H9 (cell line): ENCODE measurements at regions not wholly inside any gene's neighbourhood (a gene's known extent, or its start where the extent isn't known, plus 50 kb on each side); places are given as distances from the start of the nearest gene placed in this dataset.

Experiments
- DNase-seq: peaks from one replicate; pipeline ENCODE4 v3.0.0-alpha.2; 2017
- H2AFZ ChIP-seq: one replicate; pipeline ENCODE4 v1.6.1; 2013; ENCODE audit warnings: mild to moderate bottlenecking, low read length, control low read depth, moderate library complexity
- H2AK5ac ChIP-seq: 2 replicates; pipeline ENCODE4 v1.6.1; 2013; ENCODE audit warnings: low read length, control low read depth, mixed read lengths; ENCODE audit not compliant: insufficient read length
- H2BK120ac ChIP-seq: one replicate; pipeline ENCODE4 v1.6.1; 2013; ENCODE audit warnings: low read depth, mild to moderate bottlenecking, low read length, control low read depth, inconsistent platforms; ENCODE audit not compliant: poor library complexity, severe bottlenecking
- H2BK12ac ChIP-seq: 2 replicates; pipeline ENCODE4 v1.6.1; 2013; ENCODE audit warnings: low read length, control low read depth, mixed read lengths, low read depth; ENCODE audit not compliant: insufficient read length
- H2BK15ac ChIP-seq: 2 replicates; pipeline ENCODE4 v1.6.1; 2013; ENCODE audit warnings: low read depth, low read length, control low read depth
- H2BK20ac ChIP-seq: one replicate; pipeline ENCODE4 v1.6.1; 2013; ENCODE audit warnings: low read depth, mild to moderate bottlenecking, low read length, control low read depth, inconsistent platforms; ENCODE audit not compliant: poor library complexity, severe bottlenecking
- H2BK5ac ChIP-seq: 2 replicates; pipeline ENCODE4 v1.6.1; 2013; ENCODE audit warnings: low read length, control low read depth, mixed read lengths; ENCODE audit not compliant: insufficient read length
- H3K14ac ChIP-seq: 2 replicates; pipeline ENCODE4 v1.6.1; 2013; ENCODE audit warnings: low read length, control low read depth; ENCODE audit not compliant: insufficient read depth
- H3K18ac ChIP-seq: 2 replicates; pipeline ENCODE4 v1.6.1; 2013; ENCODE audit warnings: low read depth, mild to moderate bottlenecking, mixed read lengths, low read length, control low read depth; ENCODE audit not compliant: insufficient read length
- H3K23ac ChIP-seq: 2 replicates; pipeline ENCODE4 v1.6.1; 2013; ENCODE audit warnings: low read length, control low read depth, mixed read lengths, low read depth; ENCODE audit not compliant: insufficient read length
- H3K23me2 ChIP-seq: 2 replicates; pipeline ENCODE4 v1.6.1; 2013; ENCODE audit warnings: low read depth, mild to moderate bottlenecking, mixed read lengths, low read length, control low read depth; ENCODE audit not compliant: insufficient read length, poor library complexity, severe bottlenecking
- H3K27ac ChIP-seq: 2 replicates; pipeline ENCODE4 v1.5.1; 2013; ENCODE audit warnings: low read length, control low read depth, mixed read lengths, low read depth; ENCODE audit not compliant: insufficient read length
- H3K27me3 ChIP-seq: 2 replicates; pipeline ENCODE4 v1.6.1; 2013; ENCODE audit warnings: low read length, control low read depth, inconsistent platforms; ENCODE audit not compliant: insufficient read depth
- H3K4ac ChIP-seq: 2 replicates; pipeline ENCODE4 v1.6.1; 2013; ENCODE audit warnings: low read depth, mild to moderate bottlenecking, control low read depth, inconsistent platforms, low read length, moderate library complexity
- H3K4me1 ChIP-seq: 2 replicates; pipeline ENCODE4 v1.6.1; 2013; ENCODE audit warnings: low read length, control low read depth, inconsistent platforms; ENCODE audit not compliant: insufficient read depth
- H3K4me2 ChIP-seq: 2 replicates; pipeline ENCODE4 v1.6.1; 2013; ENCODE audit warnings: low read length, control low read depth, mixed read lengths; ENCODE audit not compliant: insufficient read length, insufficient read depth
- H3K56ac ChIP-seq: 2 replicates; pipeline ENCODE4 v1.6.1; 2013; ENCODE audit warnings: low read depth, mild to moderate bottlenecking, mixed read lengths, low read length, control low read depth; ENCODE audit not compliant: insufficient read length
- H3K79me1 ChIP-seq: 2 replicates; pipeline ENCODE4 v1.6.1; 2013; ENCODE audit warnings: low read depth, mild to moderate bottlenecking, moderate library complexity, low read length, control low read depth, inconsistent platforms; ENCODE audit not compliant: insufficient read depth, poor library complexity, severe bottlenecking
- H3K79me2 ChIP-seq: 2 replicates; pipeline ENCODE4 v1.6.1; 2013; ENCODE audit warnings: low read length, control low read depth, inconsistent platforms; ENCODE audit not compliant: insufficient read depth
- H3K9ac ChIP-seq: 2 replicates; pipeline ENCODE4 v1.6.1; 2013; ENCODE audit warnings: low read length, control low read depth, mixed read lengths; ENCODE audit not compliant: insufficient read length; ENCODE audit errors: extremely low read depth
- H3K9me3 ChIP-seq: one replicate; pipeline ENCODE4 v1.6.1; 2013; ENCODE audit warnings: low read depth, low read length, inconsistent platforms; ENCODE audit not compliant: control insufficient read depth
- H3T11ph ChIP-seq: one replicate; pipeline ENCODE4 v1.6.1; 2013; ENCODE audit warnings: mild to moderate bottlenecking, low read length, control low read depth, inconsistent platforms
- H4K20me1 ChIP-seq: one replicate; pipeline ENCODE4 v1.6.1; 2013; ENCODE audit not compliant: control insufficient read depth, insufficient read length, insufficient read depth
- H4K5ac ChIP-seq: 2 replicates; pipeline ENCODE4 v1.6.1; 2013; ENCODE audit warnings: low read depth, mild to moderate bottlenecking, mixed read lengths, low read length, control low read depth; ENCODE audit not compliant: insufficient read length
- H4K8ac ChIP-seq: replicated peaks from 2 replicates; pipeline ENCODE4 v1.6.1; 2013; ENCODE audit warnings: low read length, control low read depth, mixed read lengths, low read depth; ENCODE audit not compliant: insufficient read length
- H4K91ac ChIP-seq: 2 replicates; pipeline ENCODE4 v1.6.1; 2013; ENCODE audit warnings: low read depth, mild to moderate bottlenecking, moderate library complexity, mixed read lengths, low read length, control low read depth; ENCODE audit not compliant: insufficient read length
- H3K27ac Mint-ChIP-seq, 3 experiments: 2 replicates in 2 of 3; 3 replicates in 1 of 3; pipeline ENCODE4 v1.8.0; 2020 to 2021; ENCODE audit warnings: mixed read lengths in 3 of 3, mild to moderate bottlenecking in 1 of 3, moderate library complexity in 1 of 3
- H3K27me3 Mint-ChIP-seq: 2 replicates; pipeline ENCODE4 v1.8.0; 2021; ENCODE audit warnings: low read depth, mild to moderate bottlenecking, moderate library complexity, mixed read lengths
- H3K36me3 Mint-ChIP-seq, 3 experiments: 2 replicates in 2 of 3; 3 replicates in 1 of 3; pipeline ENCODE4 v1.8.0; 2020 to 2021; ENCODE audit warnings: low read depth in 3 of 3, mixed read lengths in 3 of 3; ENCODE audit not compliant: insufficient read depth in 1 of 3
- H3K4me1 Mint-ChIP-seq, 2 experiments: 2 replicates each; pipeline ENCODE4 v1.8.0; 2020; ENCODE audit warnings: mixed read lengths in 2 of 2
- H3K4me3 Mint-ChIP-seq, 2 experiments: 2 replicates in 1 of 2; 3 replicates in 1 of 2; pipeline ENCODE4 v1.8.0; 2020 to 2021; ENCODE audit warnings: mild to moderate bottlenecking in 2 of 2, mixed read lengths in 2 of 2, moderate library complexity in 1 of 2
- H3K9me3 Mint-ChIP-seq, 2 experiments: 2 replicates in 1 of 2; 3 replicates in 1 of 2; pipeline ENCODE4 v1.8.0; 2020; ENCODE audit warnings: mild to moderate bottlenecking in 2 of 2, mixed read lengths in 2 of 2, moderate library complexity in 1 of 2
- WGBS: extraction: QIAGEN DNeasy Blood & Tissue Kit; methylation state at CpG from one replicate; pipeline ENCODE4 v1.1.7; 2013; ENCODE audit warnings: missing lambda C conversion rate, low lambda C conversion rate, mixed read lengths; ENCODE audit not compliant: insufficient read length; ENCODE audit errors: extremely low coverage; 5-methylcytosine and 5-hydroxymethylcytosine counted together
- TF ChIP-seq, protein P1 (sequence below): fragments of 200-600 bp; sonication (generic); conservative IDR thresholded peaks from 3 replicates; pipeline ENCODE4 v1.8.0; 2021; ENCODE audit warnings: antibody characterized with exemption, mild to moderate bottlenecking

DNA sequence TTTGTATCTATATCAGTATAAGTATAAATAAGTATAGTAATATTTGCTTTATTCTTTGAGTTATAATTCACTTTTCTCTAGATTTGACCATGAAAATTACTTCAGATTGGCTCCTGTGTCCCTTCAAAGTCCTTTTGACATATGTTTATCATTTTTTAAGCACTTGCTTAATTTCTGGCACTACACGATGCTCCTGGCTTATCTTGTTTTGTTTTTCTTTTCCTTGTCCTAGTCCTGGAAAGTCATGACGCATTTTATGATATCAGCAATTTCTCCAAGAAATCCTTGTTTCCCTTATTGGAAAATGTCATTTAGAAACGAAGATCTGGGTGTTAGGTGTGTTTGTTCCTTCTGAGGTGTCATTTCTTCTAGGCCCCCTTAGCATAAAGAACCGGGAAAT is 226.5 kb downstream of the POU4F1 start:
- no peak overlapping the region for H3K4me3 Mint-ChIP-seq
- no CpG with 5 or more reads among the region's 4 CpGs for WGBS
- H3K79me1 ChIP-seq: no peaks in the 10 kb centered on the region
- no peak overlapping the region for H3K27ac Mint-ChIP-seq
- no peak overlapping the region for H3K23ac ChIP-seq
- no peak overlapping the region for H2AFZ ChIP-seq
- no peak for DNase-seq
- no peaks in the 10 kb centered on the region for H3K36me3 Mint-ChIP-seq
- H2BK20ac ChIP-seq: no peak overlapping the region
- no peak overlapping the region for H2AK5ac ChIP-seq
- no peak overlapping the region for H2BK5ac ChIP-seq
- no peak overlapping the region for H3K14ac ChIP-seq
- no peak overlapping the region for H3K4me2 ChIP-seq
- H3K4me1 Mint-ChIP-seq: no peaks in the 10 kb centered on the region
- H4K5ac ChIP-seq: no peak overlapping the region
- no peak overlapping the region for H2BK120ac ChIP-seq
- H3K27me3 ChIP-seq: no peaks in the 10 kb centered on the region
- no peaks in the 10 kb centered on the region for H3K23me2 ChIP-seq
- H3K56ac ChIP-seq: no peak overlapping the region
- H3K79me2 ChIP-seq: no peaks in the 10 kb centered on the region
- H4K8ac ChIP-seq: no peak overlapping the region
- TF ChIP-seq, protein P1, sequence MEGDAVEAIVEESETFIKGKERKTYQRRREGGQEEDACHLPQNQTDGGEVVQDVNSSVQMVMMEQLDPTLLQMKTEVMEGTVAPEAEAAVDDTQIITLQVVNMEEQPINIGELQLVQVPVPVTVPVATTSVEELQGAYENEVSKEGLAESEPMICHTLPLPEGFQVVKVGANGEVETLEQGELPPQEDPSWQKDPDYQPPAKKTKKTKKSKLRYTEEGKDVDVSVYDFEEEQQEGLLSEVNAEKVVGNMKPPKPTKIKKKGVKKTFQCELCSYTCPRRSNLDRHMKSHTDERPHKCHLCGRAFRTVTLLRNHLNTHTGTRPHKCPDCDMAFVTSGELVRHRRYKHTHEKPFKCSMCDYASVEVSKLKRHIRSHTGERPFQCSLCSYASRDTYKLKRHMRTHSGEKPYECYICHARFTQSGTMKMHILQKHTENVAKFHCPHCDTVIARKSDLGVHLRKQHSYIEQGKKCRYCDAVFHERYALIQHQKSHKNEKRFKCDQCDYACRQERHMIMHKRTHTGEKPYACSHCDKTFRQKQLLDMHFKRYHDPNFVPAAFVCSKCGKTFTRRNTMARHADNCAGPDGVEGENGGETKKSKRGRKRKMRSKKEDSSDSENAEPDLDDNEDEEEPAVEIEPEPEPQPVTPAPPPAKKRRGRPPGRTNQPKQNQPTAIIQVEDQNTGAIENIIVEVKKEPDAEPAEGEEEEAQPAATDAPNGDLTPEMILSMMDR: no peak
- no peak overlapping the region for H4K91ac ChIP-seq
- H3K9me3 Mint-ChIP-seq: no peaks in the 10 kb centered on the region
- H3K4me1 ChIP-seq: no peaks in the 10 kb centered on the region
- no peak overlapping the region for H2BK15ac ChIP-seq
- no peak overlapping the region for H3T11ph ChIP-seq
- no peak overlapping the region for H3K27ac ChIP-seq
- H3K18ac ChIP-seq: no peak overlapping the region
- H3K4ac ChIP-seq: no peak overlapping the region
- no peak overlapping the region for H2BK12ac ChIP-seq
- 0 out of 2 replicates have a peak, but pooled peaks cover under 1% of the 10 kb centered on the region for H3K27me3 Mint-ChIP-seq
- H4K20me1 ChIP-seq: no peaks in the 10 kb centered on the region
- H3K9ac ChIP-seq: no peak overlapping the region
- no peaks in the 10 kb centered on the region for H3K9me3 ChIP-seq
